IMR-90 (cell line): ENCODE measurements at regions not wholly inside any gene's neighbourhood (a gene's known extent, or its start where the extent isn't known, plus 50 kb on each side); places are given as distances from the start of the nearest gene placed in this dataset.
"Not testable (repeated sequence)": the region's sequence is repeated elsewhere in the genome, so short reads cannot be mapped to it uniquely, and the experiment has no call there.

Experiments
- ATAC-seq: fragments of 200-7000 bp; cut with Tn5 transposase; 2 replicates; pipeline ENCODE4 v1.9.1; 2020; ENCODE audit warnings: low read depth, mild to moderate bottlenecking, moderate library complexity
- BruUV-seq: library from RNA; stranded (reverse); fragments of 400-500 nt; replicated peaks from 2 replicates; lab custom pipeline; 2021; lab: Mats Ljungman, UMichigan
- CTCF ChIA-PET: fragments of 300-600 bp; formaldehyde crosslinking; extraction: SDS; loops from one replicate; lab custom pipeline; 2021; ENCODE audit warnings: antibody characterized with exemption; lab: Yijun Ruan, JAX
- POLR2A ChIA-PET: fragments of 300-600 bp; sonication (Branson Sonifier 250); formaldehyde crosslinking; loops from one replicate; lab custom pipeline; 2022; ENCODE audit warnings: antibody characterized with exemption; ENCODE audit not compliant: unreplicated experiment; lab: Charles Lee
- DNase-seq: peaks from one replicate; pipeline ENCODE4 v3.0.0; 2013
- H2AFZ ChIP-seq: replicated peaks from 2 replicates; pipeline ENCODE3; 2013; ENCODE audit warnings: low read length, mild to moderate bottlenecking; ENCODE audit not compliant: poor library complexity
- H2AK5ac ChIP-seq: 2 replicates; pipeline ENCODE4 v1.6.1; 2013; ENCODE audit warnings: low read depth, low read length, inconsistent platforms
- H2AK9ac ChIP-seq: replicated peaks from 2 replicates; pipeline ENCODE3; 2013; ENCODE audit warnings: mild to moderate bottlenecking, low read depth, low read length, moderate library complexity; ENCODE audit not compliant: poor library complexity
- H2BK120ac ChIP-seq: 2 replicates; pipeline ENCODE4 v1.6.1; 2013; ENCODE audit warnings: low read depth, low read length, inconsistent platforms
- H2BK15ac ChIP-seq: 3 replicates; pipeline ENCODE4 v1.6.1; 2013; ENCODE audit warnings: low read depth, low read length, inconsistent platforms
- H2BK20ac ChIP-seq: 2 replicates; pipeline ENCODE4 v1.6.1; 2013; ENCODE audit warnings: low read depth, mild to moderate bottlenecking, inconsistent platforms, low read length, moderate library complexity
- H2BK5ac ChIP-seq: 2 replicates; pipeline ENCODE4 v1.6.1; 2013; ENCODE audit warnings: mild to moderate bottlenecking, low read depth, low read length, inconsistent platforms; ENCODE audit not compliant: poor library complexity, severe bottlenecking
- H3K14ac ChIP-seq: replicated peaks from 2 replicates; pipeline ENCODE4 v1.6.1; 2013; ENCODE audit warnings: low read depth, low read length, inconsistent platforms
- H3K18ac ChIP-seq: 2 replicates; pipeline ENCODE4 v1.6.1; 2013; ENCODE audit warnings: low read depth, low read length, control low read depth
- H3K23ac ChIP-seq: 2 replicates; pipeline ENCODE4 v1.6.1; 2013; ENCODE audit warnings: low read depth, low read length, inconsistent platforms
- H3K27ac ChIP-seq: 2 replicates; pipeline ENCODE4 v1.5.1; 2013; ENCODE audit warnings: mild to moderate bottlenecking, control low read depth, low read length; ENCODE audit not compliant: insufficient read depth
- H3K27me3 ChIP-seq: 2 replicates; pipeline ENCODE4 v1.6.1; 2013; ENCODE audit warnings: low read length; ENCODE audit not compliant: control insufficient read depth, insufficient read depth
- H3K36me3 ChIP-seq: 2 replicates; pipeline ENCODE4 v1.6.1; 2013; ENCODE audit warnings: low read length, mixed read lengths; ENCODE audit not compliant: control insufficient read depth, insufficient read depth
- H3K4ac ChIP-seq: 2 replicates; pipeline ENCODE4 v1.6.1; 2013; ENCODE audit warnings: low read depth, low read length, inconsistent platforms
- H3K4me1 ChIP-seq: 2 replicates; pipeline ENCODE4 v1.6.1; 2013; ENCODE audit warnings: low read length, mixed read lengths; ENCODE audit not compliant: control insufficient read depth, insufficient read depth
- H3K4me2 ChIP-seq: 2 replicates; pipeline ENCODE4 v1.6.1; 2013; ENCODE audit warnings: low read depth, mild to moderate bottlenecking, control low read depth, low read length, moderate library complexity
- H3K4me3 ChIP-seq: 2 replicates; pipeline ENCODE4 v1.5.1; 2013; ENCODE audit warnings: low read depth, mild to moderate bottlenecking, control low read depth, low read length, moderate library complexity; ENCODE audit not compliant: insufficient read depth
- H3K56ac ChIP-seq: 2 replicates; pipeline ENCODE4 v1.6.1; 2013; ENCODE audit warnings: low read length, inconsistent platforms; ENCODE audit not compliant: insufficient read depth; ENCODE audit errors: extremely low read depth
- H3K79me1 ChIP-seq, 2 experiments: 2 replicates each; pipeline ENCODE4 v1.6.1; 2013; ENCODE audit warnings: low read length in 2 of 2, inconsistent platforms in 1 of 2, low read depth in 1 of 2
- H3K9ac ChIP-seq: 2 replicates; pipeline ENCODE4 v1.6.1; 2013; ENCODE audit warnings: low read depth, low read length, control low read depth
- H3K9me1 ChIP-seq: 2 replicates; pipeline ENCODE4 v1.6.1; 2013; ENCODE audit warnings: low read length, inconsistent platforms; ENCODE audit not compliant: insufficient read depth
- H3K9me3 ChIP-seq: 2 replicates; pipeline ENCODE4 v1.6.1; 2013; ENCODE audit warnings: low read length; ENCODE audit not compliant: control insufficient read depth, insufficient read depth
- H4K20me1 ChIP-seq: 2 replicates; pipeline ENCODE4 v1.6.1; 2013; ENCODE audit warnings: low read length, inconsistent platforms; ENCODE audit not compliant: insufficient read depth
- H4K5ac ChIP-seq: 2 replicates; pipeline ENCODE4 v1.6.1; 2013; ENCODE audit warnings: mild to moderate bottlenecking, low read depth, low read length, control low read depth
- H4K8ac ChIP-seq, 2 experiments: 2 replicates each; pipeline ENCODE4 v1.6.1; 2013; ENCODE audit warnings: low read depth in 2 of 2, low read length in 2 of 2, control low read depth in 1 of 2, inconsistent platforms in 1 of 2
- H4K91ac ChIP-seq: 2 replicates; pipeline ENCODE4 v1.6.1; 2013; ENCODE audit warnings: low read depth, low read length, inconsistent platforms; ENCODE audit not compliant: insufficient read depth
- CTCF ChIP-seq: conservative IDR thresholded peaks from 2 replicates; pipeline ENCODE4 v1.5.1; 2012; ENCODE audit warnings: mild to moderate bottlenecking, low read depth, low read length, improper control_type of control experiment
- RAD21 ChIP-seq: IDR thresholded peaks from 2 replicates; pipeline ENCODE4 v1.6.1; 2012; ENCODE audit warnings: low read length, improper control_type of control experiment
- RFX5 ChIP-seq: IDR thresholded peaks from 2 replicates; pipeline ENCODE4 v1.8.0; 2012; ENCODE audit warnings: low read depth, mild to moderate bottlenecking, low read length, moderate library complexity
- SMC3 ChIP-seq: fragments of 150-350 bp; IDR thresholded peaks from 2 replicates; pipeline ENCODE4 v1.6.1; 2016; ENCODE audit warnings: low read depth, mild to moderate bottlenecking, antibody characterized with exemption, low read length, moderate library complexity
- WGBS, 2 experiments: methylation state at CpG; one replicate each; pipeline versions ENCODE4 v1.1.5 to v1.1.7; 2013; ENCODE audit warnings: missing lambda C conversion rate in 2 of 2; ENCODE audit not compliant: insufficient read length in 1 of 2; ENCODE audit errors: extremely low coverage in 2 of 2; 5-methylcytosine and 5-hydroxymethylcytosine counted together
- dilution Hi-C: fragments of 300-500 bp; cut with HindIII; formaldehyde crosslinking; loops from one replicate; pipeline ENCODE4 v1.14.3; 2018; ENCODE audit warnings: low sequenced_read_pairs; ENCODE audit not compliant: unreplicated experiment
- in situ Hi-C: fragments of 300-500 bp; cut with MboI; formaldehyde crosslinking; loops from 3 replicates; pipeline ENCODE4 v1.14.3; 2019; ENCODE audit warnings: low sequenced_read_pairs, inconsistent platforms, mixed read lengths
- intact Hi-C: fragments of 100-400 bp; cut with micrococcal nuclease; formaldehyde crosslinking; loops from 2 replicates; pipeline ENCODE4 v1.10.0; 2022

DNA sequence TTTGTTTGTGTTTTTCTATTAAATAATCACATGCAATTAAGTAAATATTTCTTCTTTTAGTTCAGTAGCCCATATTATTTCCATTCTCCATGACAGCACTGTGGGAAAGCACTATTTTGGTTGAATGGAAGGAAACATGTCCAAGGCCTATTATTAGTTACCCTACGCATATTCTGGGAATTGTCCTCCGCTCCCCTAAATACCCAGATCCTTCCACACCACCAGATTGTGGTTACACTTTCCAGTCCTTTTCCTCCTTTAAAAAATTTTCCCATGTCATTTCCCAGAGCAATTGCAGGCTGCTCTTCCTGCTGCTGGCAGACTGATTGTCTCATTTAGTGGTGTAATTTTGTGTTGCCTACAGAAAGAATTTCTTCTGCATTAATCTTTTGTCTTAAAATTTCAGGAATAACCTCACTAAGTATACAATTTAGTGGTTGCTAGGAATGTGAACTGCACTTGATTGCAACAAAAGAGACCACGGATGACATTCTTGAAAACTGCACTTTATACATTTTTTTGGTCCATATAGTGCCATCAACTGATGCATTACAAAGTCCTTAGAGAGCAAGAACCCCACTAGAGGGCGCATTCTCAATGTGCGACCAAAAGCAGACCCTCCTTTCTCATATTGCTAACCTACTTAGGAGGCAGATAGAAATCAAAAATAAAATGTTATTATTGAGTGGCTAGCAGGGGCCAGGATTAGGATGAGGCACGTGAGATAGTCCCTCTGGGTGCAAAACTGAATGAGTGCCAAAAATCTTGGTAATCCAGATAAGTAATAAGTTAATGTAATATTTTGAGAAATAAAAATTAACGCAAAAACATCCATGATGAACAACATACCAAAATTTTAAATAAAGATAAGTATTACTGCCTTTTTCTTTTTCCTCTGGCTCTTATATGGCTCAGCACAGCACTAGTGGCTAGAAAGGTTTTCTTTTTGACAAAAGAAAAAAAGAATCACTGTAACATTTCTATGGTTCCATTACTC, 98.8 kb upstream of the IQCM start:
- H2BK15ac ChIP-seq = no peak overlapping the region
- no peak overlapping the region for H3K4ac ChIP-seq
- H3K27me3 ChIP-seq = no peaks in the 10 kb centered on the region
- peak; percentile 79 for ATAC-seq
- no peak overlapping the region for H2AK5ac ChIP-seq
- in situ Hi-C loops = no loop called here
- no peak overlapping the region for H3K18ac ChIP-seq
- H4K20me1 ChIP-seq = no peaks in the 10 kb centered on the region
- no peaks in the 10 kb centered on the region for H3K36me3 ChIP-seq
- H2BK120ac ChIP-seq = no peak overlapping the region
- no peak overlapping the region for H3K14ac ChIP-seq
- dilution Hi-C loops = no loop called here
- H3K9me3 ChIP-seq = no peaks in the 10 kb centered on the region
- WGBS, 2 experiments = no CpG with 5 or more reads among the region's 7 CpGs
- no peak overlapping the region for H3K4me3 ChIP-seq
- H3K9ac ChIP-seq = no peak overlapping the region
- no peak overlapping the region for H2AFZ ChIP-seq
- H3K27ac ChIP-seq = no peak overlapping the region
- H3K23ac ChIP-seq = no peak overlapping the region
- H3K4me1 ChIP-seq = no peaks in the 10 kb centered on the region
- no peak overlapping the region for H4K5ac ChIP-seq
- no TSS peak for BruUV-seq
- H3K56ac ChIP-seq = no peak overlapping the region
- intact Hi-C loops = loop anchor here (1.0 to 2.0 kb wide), 2 partner anchors 164 to 328 kb away; partner anchors contain the start of gene DCLK2
- H2BK20ac ChIP-seq = no peak overlapping the region
- H2AK9ac ChIP-seq = no peak overlapping the region
- H3K4me2 ChIP-seq = no peak overlapping the region
- no peak overlapping the region for H2BK5ac ChIP-seq
- no peaks in the 10 kb centered on the region for H3K79me1 ChIP-seq
- peak; percentile 68 for DNase-seq
- no peaks in the 10 kb centered on the region for H3K9me1 ChIP-seq
- no peak overlapping the region for H4K91ac ChIP-seq
- CTCF ChIA-PET = no interaction called here
- TF ChIP-seq RFX5 (no peak), SMC3 (peak; percentile 46), RAD21 (peak; percentile 55), CTCF (peak; percentile 67)
- H4K8ac ChIP-seq = no peak overlapping the region
- POLR2A ChIA-PET = no interaction called here

DNA sequence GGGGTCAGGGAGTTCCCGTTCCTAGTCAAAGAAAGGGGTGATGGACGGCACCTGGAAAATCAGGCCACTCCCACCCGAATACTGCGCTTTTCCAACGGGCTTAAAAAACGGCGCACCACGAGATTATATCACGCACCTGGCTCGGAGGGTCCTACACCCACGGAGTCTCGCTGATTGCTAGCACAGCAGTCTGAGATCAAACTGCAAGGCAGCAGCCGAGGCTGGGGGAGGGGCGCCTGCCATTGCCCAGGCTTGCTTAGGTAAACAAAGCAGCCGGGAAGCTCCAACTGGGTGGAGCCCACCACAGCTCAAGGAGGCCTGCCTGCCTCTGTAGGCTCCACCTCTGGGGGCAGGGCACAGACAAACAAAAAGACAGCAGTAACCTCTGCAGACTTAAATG, 100.1 kb upstream of the IQCM start:
- H3K27me3 ChIP-seq, H2BK20ac ChIP-seq, H2AFZ ChIP-seq, ATAC-seq, H3K9me1 ChIP-seq, H2BK15ac ChIP-seq, H2BK120ac ChIP-seq, dilution Hi-C loops, H3K14ac ChIP-seq, H3K4me2 ChIP-seq, H3K9me3 ChIP-seq, H3K9ac ChIP-seq, H3K79me1 ChIP-seq, H3K4me1 ChIP-seq, H3K23ac ChIP-seq, H3K18ac ChIP-seq, H3K4me3 ChIP-seq, DNase-seq, H4K8ac ChIP-seq, BruUV-seq, H2AK5ac ChIP-seq, H4K91ac ChIP-seq, H2AK9ac ChIP-seq, CTCF ChIA-PET, H4K20me1 ChIP-seq, H4K5ac ChIP-seq, H2BK5ac ChIP-seq, H3K56ac ChIP-seq, POLR2A ChIA-PET, H3K36me3 ChIP-seq, H3K27ac ChIP-seq, in situ Hi-C loops, H3K4ac ChIP-seq: not testable (repeated sequence)
- WGBS, 2 experiments = 100% methylated on average over 3 of the region's 15 CpGs; no CpG with 5 or more reads in 1 of the 2 experiments
- intact Hi-C loops = loop anchor here (2.0 kb wide), 1 partner anchor 327 kb away; no protein-coding TSS in a partner anchor
